OCI-LY1 (cell line): ENCODE measurements at regions not wholly inside any gene's neighbourhood (a gene's known extent, or its start where the extent isn't known, plus 50 kb on each side); places are given as distances from the start of the nearest gene placed in this dataset.

Experiments
- H2AFZ ChIP-seq: fragments of 200-600 bp; sonication (generic), shearing (Covaris generic); 2 replicates; pipeline ENCODE4 v1.6.0; 2014; ENCODE audit warnings: antibody characterized with exemption, mild to moderate bottlenecking, low read length
- H3F3A ChIP-seq: fragments of 200-600 bp; sonication (generic), shearing (Covaris generic); 2 replicates; pipeline ENCODE4 v1.6.0; 2014; ENCODE audit warnings: mild to moderate bottlenecking, antibody characterized with exemption, low read length, moderate library complexity; ENCODE audit not compliant: insufficient read depth
- H3K27ac ChIP-seq: fragments of 200-600 bp; sonication (generic); 2 replicates; pipeline ENCODE4 v1.5.1; 2014; ENCODE audit warnings: low read length, mixed run types, mild to moderate bottlenecking, low read depth; ENCODE audit not compliant: poor library complexity, severe bottlenecking
- H3K27me3 ChIP-seq: fragments of 200-600 bp; sonication (generic); 2 replicates; pipeline ENCODE4 v1.6.0; 2014; ENCODE audit warnings: antibody characterized with exemption, mild to moderate bottlenecking, low read length, moderate library complexity; ENCODE audit not compliant: insufficient read depth
- H3K36me3 ChIP-seq: fragments of 200-600 bp; sonication (generic); 2 replicates; pipeline ENCODE4 v1.6.1; 2014; ENCODE audit warnings: mild to moderate bottlenecking, antibody characterized with exemption, low read length, moderate library complexity, mixed read lengths; ENCODE audit not compliant: insufficient read depth
- H3K4me1 ChIP-seq: fragments of 200-600 bp; sonication (generic); 2 replicates; pipeline ENCODE4 v1.5.1; 2014; ENCODE audit warnings: mild to moderate bottlenecking, low read length, moderate library complexity; ENCODE audit not compliant: insufficient read depth, severe bottlenecking
- H3K4me2 ChIP-seq: fragments of 200-600 bp; sonication (generic), shearing (Covaris generic); 2 replicates; pipeline ENCODE4 v1.6.1; 2014; ENCODE audit warnings: low read length
- H3K4me3 ChIP-seq: fragments of 200-600 bp; sonication (generic); 2 replicates; pipeline ENCODE4 v1.5.1; 2014; ENCODE audit warnings: low read length, low read depth, mild to moderate bottlenecking, mixed read lengths; ENCODE audit not compliant: poor library complexity, severe bottlenecking
- H3K79me2 ChIP-seq: fragments of 200-600 bp; shearing (Covaris generic); 2 replicates; pipeline ENCODE4 v1.6.1; 2016; ENCODE audit warnings: mixed run types, low read length, mixed read lengths; ENCODE audit not compliant: insufficient read depth
- H3K9ac ChIP-seq: fragments of 200-600 bp; sonication (generic), shearing (Covaris generic); 2 replicates; pipeline ENCODE4 v1.6.1; 2014; ENCODE audit warnings: mild to moderate bottlenecking, low read length, mixed read lengths
- H3K9me2 ChIP-seq: fragments of 200-600 bp; sonication (generic), shearing (Covaris generic); 2 replicates; pipeline ENCODE4 v1.6.1; 2014; ENCODE audit warnings: low read depth, mild to moderate bottlenecking, low read length, mixed read lengths
- H3K9me3 ChIP-seq: fragments of 200-600 bp; shearing (Covaris generic); 2 replicates; pipeline ENCODE4 v1.6.1; 2014; ENCODE audit warnings: low read length, mixed read lengths
- H4K20me1 ChIP-seq: fragments of 200-600 bp; sonication (generic), shearing (Covaris generic); 2 replicates; pipeline ENCODE4 v1.6.0; 2016; ENCODE audit warnings: mild to moderate bottlenecking, low read length; ENCODE audit not compliant: insufficient read depth
- EZH2 ChIP-seq: fragments of 200-600 bp; sonication (generic), shearing (Covaris generic); IDR thresholded peaks from 2 replicates; pipeline ENCODE4 v1.8.0; 2017; ENCODE audit warnings: borderline replicate concordance, mixed run types, mild to moderate bottlenecking, antibody characterized with exemption, low read length, moderate library complexity, mixed read lengths
- TF ChIP-seq, protein P1 (sequence below): fragments of 200-600 bp; sonication (generic), shearing (Covaris generic); IDR thresholded peaks from 2 replicates; pipeline ENCODE4 v1.5.1; 2017; ENCODE audit warnings: mild to moderate bottlenecking, antibody characterized with exemption, low read length, moderate library complexity, mixed read lengths

- Histone ChIP-seq H3K9ac (no peak overlapping the region), H3K27me3 (no peaks in the 10 kb centered on the region), H3K4me1 (no peaks in the 10 kb centered on the region), H2AFZ (no peak overlapping the region), H3K9me3 (no peaks in the 10 kb centered on the region), H4K20me1 (no peaks in the 10 kb centered on the region), H3K36me3 (no peaks in the 10 kb centered on the region), H3K4me2 (no peak overlapping the region), H3K27ac (no peak overlapping the region), H3K4me3 (no peak overlapping the region), H3K9me2 (no peaks in the 10 kb centered on the region), H3K79me2 (no peaks in the 10 kb centered on the region), H3F3A (no peaks in the 10 kb centered on the region)
- TF ChIP-seq EZH2 = no peak
- TF ChIP-seq, protein P1, sequence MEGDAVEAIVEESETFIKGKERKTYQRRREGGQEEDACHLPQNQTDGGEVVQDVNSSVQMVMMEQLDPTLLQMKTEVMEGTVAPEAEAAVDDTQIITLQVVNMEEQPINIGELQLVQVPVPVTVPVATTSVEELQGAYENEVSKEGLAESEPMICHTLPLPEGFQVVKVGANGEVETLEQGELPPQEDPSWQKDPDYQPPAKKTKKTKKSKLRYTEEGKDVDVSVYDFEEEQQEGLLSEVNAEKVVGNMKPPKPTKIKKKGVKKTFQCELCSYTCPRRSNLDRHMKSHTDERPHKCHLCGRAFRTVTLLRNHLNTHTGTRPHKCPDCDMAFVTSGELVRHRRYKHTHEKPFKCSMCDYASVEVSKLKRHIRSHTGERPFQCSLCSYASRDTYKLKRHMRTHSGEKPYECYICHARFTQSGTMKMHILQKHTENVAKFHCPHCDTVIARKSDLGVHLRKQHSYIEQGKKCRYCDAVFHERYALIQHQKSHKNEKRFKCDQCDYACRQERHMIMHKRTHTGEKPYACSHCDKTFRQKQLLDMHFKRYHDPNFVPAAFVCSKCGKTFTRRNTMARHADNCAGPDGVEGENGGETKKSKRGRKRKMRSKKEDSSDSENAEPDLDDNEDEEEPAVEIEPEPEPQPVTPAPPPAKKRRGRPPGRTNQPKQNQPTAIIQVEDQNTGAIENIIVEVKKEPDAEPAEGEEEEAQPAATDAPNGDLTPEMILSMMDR = no peak
These were observed 846.8 kb downstream of the FSTL5 start for GRCh38 chr4:161317000-161317399.

DNA sequence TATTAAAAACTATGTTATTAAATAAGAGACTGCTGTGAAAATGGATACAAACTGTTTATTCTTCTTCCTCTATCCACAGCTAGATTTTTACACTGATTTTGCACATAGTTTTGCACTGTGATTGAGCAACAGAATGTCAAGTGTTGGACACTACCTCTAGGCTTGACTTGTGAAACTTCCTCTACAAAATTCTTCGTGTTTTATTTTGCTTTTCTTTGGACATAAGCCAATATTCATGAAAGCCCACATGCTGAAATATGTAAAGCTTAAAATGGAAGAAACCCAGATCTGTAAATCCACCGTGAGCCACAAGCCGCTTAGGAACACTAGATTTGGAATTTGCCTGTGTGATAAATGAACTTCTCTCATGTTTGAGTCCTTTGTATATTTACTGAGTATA is 849.4 kb downstream of the FSTL5 start:
- no peak overlapping the region for H3K27ac ChIP-seq
- no peaks in the 10 kb centered on the region for H4K20me1 ChIP-seq
- no peaks in the 10 kb centered on the region for H3K9me2 ChIP-seq
- no peak for TF ChIP-seq EZH2
- TF ChIP-seq, protein P1 = no peak
- H3K4me2 ChIP-seq = no peak overlapping the region
- H3K36me3 ChIP-seq = no peaks in the 10 kb centered on the region
- H3K9me3 ChIP-seq = no peaks in the 10 kb centered on the region
- H3K9ac ChIP-seq = no peak overlapping the region
- H3F3A ChIP-seq = no peaks in the 10 kb centered on the region
- H3K79me2 ChIP-seq = no peaks in the 10 kb centered on the region
- H3K27me3 ChIP-seq = no peaks in the 10 kb centered on the region
- no peak overlapping the region for H2AFZ ChIP-seq
- no peak overlapping the region for H3K4me3 ChIP-seq
- no peaks in the 10 kb centered on the region for H3K4me1 ChIP-seq

DNA sequence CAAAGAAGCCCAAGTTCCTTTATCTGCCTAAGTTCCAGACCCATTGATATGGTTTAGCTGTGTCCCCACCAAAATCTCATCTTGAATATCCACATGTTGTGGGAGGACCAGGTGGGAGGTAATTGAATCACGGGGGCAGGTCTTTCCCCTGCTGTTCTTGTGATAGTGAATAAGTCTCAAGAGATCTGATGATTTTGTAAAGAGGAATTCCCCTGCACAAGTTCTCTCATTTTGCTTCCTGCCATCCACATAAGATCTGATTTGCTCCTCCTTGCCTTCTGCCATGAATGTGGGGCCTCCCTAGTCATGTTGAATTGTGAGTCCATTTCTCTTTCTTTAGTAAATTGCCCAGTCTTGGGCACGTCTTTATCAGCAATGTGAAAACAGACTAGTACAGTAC is 860.2 kb downstream of the FSTL5 start:
- H4K20me1 ChIP-seq = no peaks in the 10 kb centered on the region
- no peak overlapping the region for H3K4me3 ChIP-seq
- H2AFZ ChIP-seq = no peak overlapping the region
- no peak overlapping the region for H3K9ac ChIP-seq
- TF ChIP-seq EZH2 = no peak
- TF ChIP-seq, protein P1 = no peak
- H3K27ac ChIP-seq = no peak overlapping the region
- no peaks in the 10 kb centered on the region for H3F3A ChIP-seq
- H3K9me2 ChIP-seq = no peaks in the 10 kb centered on the region
- H3K4me1 ChIP-seq = no peaks in the 10 kb centered on the region
- H3K36me3 ChIP-seq = no peaks in the 10 kb centered on the region
- no peaks in the 10 kb centered on the region for H3K27me3 ChIP-seq
- H3K9me3 ChIP-seq = no peaks in the 10 kb centered on the region
- H3K4me2 ChIP-seq = no peak overlapping the region
- H3K79me2 ChIP-seq = no peaks in the 10 kb centered on the region
